ENCODE measurements at regions not wholly inside any gene's neighbourhood (a gene's known extent, or its start where the extent isn't known, plus 50 kb on each side); places are given as distances from the start of the nearest gene placed in this dataset.
"Not testable (repeated sequence)": the region's sequence is repeated elsewhere in the genome, so short reads cannot be mapped to it uniquely, and the experiment has no call there.

GRCh38 chr6:142016666-142017065, 116.1 kb upstream of the GJE1 start:
- DNase-seq (ENCODE audit: low read depth, low spot score): not testable (repeated sequence)

GRCh38 chr6:142015463-142015862, 117.3 kb upstream of the GJE1 start:
- not testable (repeated sequence) for DNase-seq (ENCODE audit: low read depth, low spot score)

- no peak for DNase-seq (ENCODE audit: low read depth, low spot score)
Observed at GRCh38 chr6:142015011-142015410, 117.7 kb upstream of the GJE1 start.

- no peak for DNase-seq (ENCODE audit: low read depth, low spot score)
Observed at GRCh38 chr6:142014515-142014914, 118.2 kb upstream of the GJE1 start.

- no peak for DNase-seq (ENCODE audit: low read depth, low spot score)
Observed at GRCh38 chr6:142013875-142014495, 118.7 kb upstream of the GJE1 start.

GRCh38 chr6:142013287-142013686, 119.4 kb upstream of the GJE1 start:
- no peak for DNase-seq (ENCODE audit: low read depth, low spot score)

- DNase-seq (ENCODE audit: low read depth, low spot score): no peak
Observed at GRCh38 chr6:142011775-142012174, 121.0 kb upstream of the GJE1 start.

- no peak for DNase-seq (ENCODE audit: low read depth, low spot score)
Observed at GRCh38 chr6:142011156-142011555, 121.6 kb upstream of the GJE1 start.

GRCh38 chr6:142009647-142010046, 123.1 kb upstream of the GJE1 start:
- no peak for DNase-seq (ENCODE audit: low read depth, low spot score)

- DNase-seq (ENCODE audit: low read depth, low spot score): no peak
Observed at GRCh38 chr6:142008781-142009180, 123.9 kb upstream of the GJE1 start.

GRCh38 chr6:142008016-142008735, 124.5 kb upstream of the GJE1 start:
- DNase-seq (ENCODE audit: low read depth, low spot score): no peak

GRCh38 chr6:142005021-142005420, 127.7 kb upstream of the GJE1 start:
- DNase-seq (ENCODE audit: low read depth, low spot score): no peak

GRCh38 chr6:142002825-142003405, 129.8 kb upstream of the GJE1 start:
- DNase-seq (ENCODE audit: low read depth, low spot score): no peak

- no peak for DNase-seq (ENCODE audit: low read depth, low spot score)
Observed at GRCh38 chr6:141996823-141997222, 135.9 kb upstream of the GJE1 start.

GRCh38 chr6:141992109-141992508, 140.6 kb upstream of the GJE1 start:
- DNase-seq (ENCODE audit: low read depth, low spot score): no peak

GRCh38 chr6:141990840-141991239, 141.9 kb upstream of the GJE1 start:
- no peak for DNase-seq (ENCODE audit: low read depth, low spot score)

GRCh38 chr6:141989706-141989959, 143.1 kb upstream of the GJE1 start:
- no peak for DNase-seq (ENCODE audit: low read depth, low spot score)

GRCh38 chr6:141988954-141989705, 143.6 kb upstream of the GJE1 start:
- DNase-seq (ENCODE audit: low read depth, low spot score): peak; percentile 37

- DNase-seq (ENCODE audit: low read depth, low spot score): no peak
Observed at GRCh38 chr6:141988327-141988726, 144.4 kb upstream of the GJE1 start.

GRCh38 chr6:141986457-141986856, 146.3 kb upstream of the GJE1 start:
- no peak for DNase-seq (ENCODE audit: low read depth, low spot score)

- DNase-seq (ENCODE audit: low read depth, low spot score): no peak
Observed at GRCh38 chr6:141981190-141981589, 151.5 kb upstream of the GJE1 start.

- DNase-seq (ENCODE audit: low read depth, low spot score): no peak
Observed at GRCh38 chr6:141977782-141978181, 154.9 kb upstream of the GJE1 start.

- DNase-seq (ENCODE audit: low read depth, low spot score): no peak
Observed at GRCh38 chr6:141976994-141977393, 155.7 kb upstream of the GJE1 start.

Data from smooth muscle cell of the brain vasculature (primary cell).